ENCODE measurements at regions not wholly inside any gene's neighbourhood (a gene's known extent, or its start where the extent isn't known, plus 50 kb on each side); places are given as distances from the start of the nearest gene placed in this dataset.

GRCh38 chr14:53493860-53494259, 340.7 kb upstream of the DDHD1 start (continued):
- TF ChIP-seq SAP30 (IDR thresholded peaks at IDR 0.05; ENCODE audit: insufficient read depth, insufficient replicate concordance, low read length) (no peak), ATF2 (IDR thresholded peaks at IDR 0.05; ENCODE audit: low read length) (no peak), POU5F1 (IDR thresholded peaks at IDR 0.05; ENCODE audit: low read depth, low read length) (no peak), SP1 (IDR thresholded peaks at IDR 0.05; ENCODE audit: low read depth, low read length) (no peak), POLR2AphosphoS5 (IDR thresholded peaks at IDR 0.05; ENCODE audit: low read depth, low read length) (no peak), CHD1 (IDR thresholded peaks at IDR 0.05; ENCODE audit: low read depth, low read length) (no peak)

All from H1 (cell line).